ENCODE measurements at regions not wholly inside any gene's neighbourhood (a gene's known extent, or its start where the extent isn't known, plus 50 kb on each side); places are given as distances from the start of the nearest gene placed in this dataset.
"Not testable (repeated sequence)": the region's sequence is repeated elsewhere in the genome, so short reads cannot be mapped to it uniquely, and the experiment has no call there.

DNA sequence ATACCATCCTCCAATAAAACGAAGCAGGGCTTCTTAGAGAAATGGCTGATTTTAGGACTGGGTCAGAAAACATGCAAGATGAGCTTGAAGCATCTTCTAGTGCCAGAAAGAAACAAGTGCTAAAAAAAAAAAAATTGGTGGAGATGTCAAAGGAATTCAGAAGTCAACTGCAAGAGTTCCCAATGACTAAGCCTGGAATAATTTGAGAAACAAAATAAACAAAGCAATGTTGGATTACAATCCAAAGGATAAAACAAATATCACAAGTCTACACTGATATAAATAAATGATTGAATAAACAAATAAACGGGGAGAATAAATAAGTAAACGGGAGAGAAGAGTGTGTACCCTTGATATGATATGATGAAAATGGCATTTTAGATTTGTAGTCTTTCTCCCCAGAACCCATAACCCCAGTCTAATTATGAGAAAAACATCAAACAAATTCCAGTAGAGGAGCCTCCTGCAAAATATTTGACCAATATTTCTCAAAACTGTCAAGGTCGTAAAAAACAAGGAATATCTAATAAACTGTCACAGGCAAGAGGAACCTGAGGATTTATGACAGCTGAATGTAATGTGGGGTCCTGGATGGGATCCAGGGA is 63.5 kb upstream of the CCL21 start:
- H3K27ac ChIP-seq, result peak overlapping the region; percentile 19; the same call in 1 of the 2 replicates
- TF ChIP-seq, protein P1, sequence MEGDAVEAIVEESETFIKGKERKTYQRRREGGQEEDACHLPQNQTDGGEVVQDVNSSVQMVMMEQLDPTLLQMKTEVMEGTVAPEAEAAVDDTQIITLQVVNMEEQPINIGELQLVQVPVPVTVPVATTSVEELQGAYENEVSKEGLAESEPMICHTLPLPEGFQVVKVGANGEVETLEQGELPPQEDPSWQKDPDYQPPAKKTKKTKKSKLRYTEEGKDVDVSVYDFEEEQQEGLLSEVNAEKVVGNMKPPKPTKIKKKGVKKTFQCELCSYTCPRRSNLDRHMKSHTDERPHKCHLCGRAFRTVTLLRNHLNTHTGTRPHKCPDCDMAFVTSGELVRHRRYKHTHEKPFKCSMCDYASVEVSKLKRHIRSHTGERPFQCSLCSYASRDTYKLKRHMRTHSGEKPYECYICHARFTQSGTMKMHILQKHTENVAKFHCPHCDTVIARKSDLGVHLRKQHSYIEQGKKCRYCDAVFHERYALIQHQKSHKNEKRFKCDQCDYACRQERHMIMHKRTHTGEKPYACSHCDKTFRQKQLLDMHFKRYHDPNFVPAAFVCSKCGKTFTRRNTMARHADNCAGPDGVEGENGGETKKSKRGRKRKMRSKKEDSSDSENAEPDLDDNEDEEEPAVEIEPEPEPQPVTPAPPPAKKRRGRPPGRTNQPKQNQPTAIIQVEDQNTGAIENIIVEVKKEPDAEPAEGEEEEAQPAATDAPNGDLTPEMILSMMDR (conservative IDR thresholded peaks at IDR 0.05), result no peak

- TF ChIP-seq, protein P1 (conservative IDR thresholded peaks at IDR 0.05), result no peak
- H3K27ac ChIP-seq, result no peak overlapping the region
Observed at GRCh38 chr9:34771007-34771406, 61.1 kb upstream of the CCL21 start.

DNA sequence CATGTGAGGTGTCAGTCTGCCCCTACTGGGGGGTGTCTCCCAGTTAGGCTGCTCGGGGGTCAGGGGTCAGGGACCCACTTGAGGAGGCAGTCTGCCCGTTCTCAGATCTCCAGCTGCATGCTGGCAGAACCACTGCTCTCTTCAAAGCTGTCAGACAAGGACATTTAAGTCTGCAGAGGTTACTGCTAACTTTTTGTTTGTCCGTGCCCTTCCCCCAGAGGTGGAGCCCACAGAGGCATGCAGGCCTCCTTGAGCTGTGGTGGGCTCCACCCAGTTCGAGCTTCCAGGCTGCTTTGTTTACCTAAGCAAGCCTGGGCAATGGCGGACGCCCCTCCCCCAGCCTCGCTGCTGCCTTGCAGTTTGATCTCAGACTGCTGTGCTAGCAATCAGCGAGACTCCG is 57.2 kb upstream of the CCL21 start:
- not testable (repeated sequence) for H3K27ac ChIP-seq

GRCh38 chr9:34760196-34761040 is 50.5 kb upstream of the CCL21 start:
- TF ChIP-seq, protein P1 (conservative IDR thresholded peaks at IDR 0.05), result peak; percentile 96

More at GRCh38 chr9:34760196-34761040, 50.5 kb upstream of the CCL21 start:
- not testable (repeated sequence) for H3K27ac ChIP-seq
